ENCODE measurements at regions not wholly inside any gene's neighbourhood (a gene's known extent, or its start where the extent isn't known, plus 50 kb on each side); places are given as distances from the start of the nearest gene placed in this dataset.

DNA sequence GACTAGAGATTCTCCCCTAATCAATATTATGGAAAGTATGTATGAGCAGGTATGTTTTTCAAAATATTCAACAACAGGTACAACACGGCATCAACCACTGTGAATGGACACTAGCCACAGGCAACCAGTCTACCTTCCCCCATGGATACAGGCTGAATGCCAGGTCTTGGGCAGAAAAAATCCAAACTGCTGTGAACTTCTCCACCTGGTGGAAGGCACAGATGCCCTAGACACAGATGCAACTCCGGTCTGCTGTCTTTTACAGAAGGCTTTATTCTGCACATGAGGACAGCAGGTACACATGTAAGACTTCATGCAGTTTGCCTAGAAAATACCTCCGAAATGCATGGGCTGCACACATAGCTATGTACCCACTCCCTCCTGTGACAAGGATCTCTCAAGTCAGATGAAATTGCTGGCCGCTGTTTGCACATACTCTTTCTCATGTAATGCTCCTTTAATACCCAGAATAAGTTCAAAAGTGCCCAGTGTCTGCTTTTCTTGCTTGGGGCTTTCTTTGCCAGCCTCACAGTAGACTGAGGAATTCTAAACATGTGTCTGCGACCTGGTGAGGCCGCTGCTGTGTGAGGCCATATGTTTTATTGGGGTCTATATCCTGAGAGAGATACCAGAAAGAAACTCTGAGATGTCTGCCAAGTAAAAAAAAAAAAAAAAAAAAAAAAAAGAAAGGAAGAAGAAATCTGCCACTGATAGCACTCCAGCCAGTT is 325.9 kb downstream of the FOXO1 start:
- TF ChIP-seq HNRNPH1 (optimal IDR thresholded peaks at IDR 0.05; ENCODE audit: low read depth, low read length) (no peak), HDGF (IDR thresholded peaks at IDR 0.05) (no peak), MXI1 (IDR thresholded peaks at IDR 0.05; ENCODE audit: low read depth, low read length) (no peak), ZNF23 (CRISPR knock-in tag; IDR thresholded peaks at IDR 0.05) (no peak), POLR2A (conservative IDR thresholded peaks at IDR 0.05) (no peak), RBM39 (optimal IDR thresholded peaks at IDR 0.05; ENCODE audit: low read depth, low read length) (no peak), ZBTB7A (IDR thresholded peaks at IDR 0.05; ENCODE audit: borderline replicate concordance, control insufficient read depth, low read depth, low read length) (no peak)
- TF ChIP-seq, protein P1, sequence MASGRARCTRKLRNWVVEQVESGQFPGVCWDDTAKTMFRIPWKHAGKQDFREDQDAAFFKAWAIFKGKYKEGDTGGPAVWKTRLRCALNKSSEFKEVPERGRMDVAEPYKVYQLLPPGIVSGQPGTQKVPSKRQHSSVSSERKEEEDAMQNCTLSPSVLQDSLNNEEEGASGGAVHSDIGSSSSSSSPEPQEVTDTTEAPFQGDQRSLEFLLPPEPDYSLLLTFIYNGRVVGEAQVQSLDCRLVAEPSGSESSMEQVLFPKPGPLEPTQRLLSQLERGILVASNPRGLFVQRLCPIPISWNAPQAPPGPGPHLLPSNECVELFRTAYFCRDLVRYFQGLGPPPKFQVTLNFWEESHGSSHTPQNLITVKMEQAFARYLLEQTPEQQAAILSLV (tag; IDR thresholded peaks at IDR 0.05) = no peak
- TF ChIP-seq, protein P2, sequence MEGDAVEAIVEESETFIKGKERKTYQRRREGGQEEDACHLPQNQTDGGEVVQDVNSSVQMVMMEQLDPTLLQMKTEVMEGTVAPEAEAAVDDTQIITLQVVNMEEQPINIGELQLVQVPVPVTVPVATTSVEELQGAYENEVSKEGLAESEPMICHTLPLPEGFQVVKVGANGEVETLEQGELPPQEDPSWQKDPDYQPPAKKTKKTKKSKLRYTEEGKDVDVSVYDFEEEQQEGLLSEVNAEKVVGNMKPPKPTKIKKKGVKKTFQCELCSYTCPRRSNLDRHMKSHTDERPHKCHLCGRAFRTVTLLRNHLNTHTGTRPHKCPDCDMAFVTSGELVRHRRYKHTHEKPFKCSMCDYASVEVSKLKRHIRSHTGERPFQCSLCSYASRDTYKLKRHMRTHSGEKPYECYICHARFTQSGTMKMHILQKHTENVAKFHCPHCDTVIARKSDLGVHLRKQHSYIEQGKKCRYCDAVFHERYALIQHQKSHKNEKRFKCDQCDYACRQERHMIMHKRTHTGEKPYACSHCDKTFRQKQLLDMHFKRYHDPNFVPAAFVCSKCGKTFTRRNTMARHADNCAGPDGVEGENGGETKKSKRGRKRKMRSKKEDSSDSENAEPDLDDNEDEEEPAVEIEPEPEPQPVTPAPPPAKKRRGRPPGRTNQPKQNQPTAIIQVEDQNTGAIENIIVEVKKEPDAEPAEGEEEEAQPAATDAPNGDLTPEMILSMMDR (IDR thresholded peaks at IDR 0.05 in 2 of 3, conservative IDR thresholded peaks at IDR 0.05 in 1 of 3; ENCODE audit: insufficient read depth in 2 of 3, low read depth in 1 of 3, low read length in 3 of 3) = no peak
- TF ChIP-seq, protein P3, sequence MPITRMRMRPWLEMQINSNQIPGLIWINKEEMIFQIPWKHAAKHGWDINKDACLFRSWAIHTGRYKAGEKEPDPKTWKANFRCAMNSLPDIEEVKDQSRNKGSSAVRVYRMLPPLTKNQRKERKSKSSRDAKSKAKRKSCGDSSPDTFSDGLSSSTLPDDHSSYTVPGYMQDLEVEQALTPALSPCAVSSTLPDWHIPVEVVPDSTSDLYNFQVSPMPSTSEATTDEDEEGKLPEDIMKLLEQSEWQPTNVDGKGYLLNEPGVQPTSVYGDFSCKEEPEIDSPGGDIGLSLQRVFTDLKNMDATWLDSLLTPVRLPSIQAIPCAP (CRISPR knock-in tag; IDR thresholded peaks at IDR 0.05; ENCODE audit: borderline replicate concordance) = no peak
